OCI-M1 (cell line): ENCODE measurements at regions not wholly inside any gene's neighbourhood (a gene's known extent, or its start where the extent isn't known, plus 50 kb on each side); places are given as distances from the start of the nearest gene placed in this dataset.

Source experiments
- DNase-seq: peaks from one replicate; lab custom pipeline; 2025; lab: John Stamatoyannopoulos, UW

DNA sequence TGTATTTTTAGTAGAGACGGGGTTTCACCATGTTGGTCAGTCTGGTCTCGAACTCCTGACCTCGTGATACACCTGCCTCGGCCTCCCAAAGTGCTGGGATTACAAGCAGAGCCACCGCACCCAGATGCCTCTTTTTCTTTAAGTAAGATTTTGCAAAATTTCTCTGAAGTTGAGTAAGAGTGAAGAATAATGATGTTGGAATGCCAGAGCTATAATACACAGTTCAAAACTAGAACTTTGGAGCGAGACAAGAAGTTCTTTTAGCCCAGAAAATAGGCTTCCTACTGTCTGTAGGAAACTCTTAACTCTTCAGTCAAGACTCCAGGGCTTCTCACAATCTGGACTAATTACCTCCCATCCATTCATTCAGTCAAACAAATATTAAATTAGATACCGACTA, 51.4 kb downstream of the MARCHF4 start:
- no peak for DNase-seq

DNA sequence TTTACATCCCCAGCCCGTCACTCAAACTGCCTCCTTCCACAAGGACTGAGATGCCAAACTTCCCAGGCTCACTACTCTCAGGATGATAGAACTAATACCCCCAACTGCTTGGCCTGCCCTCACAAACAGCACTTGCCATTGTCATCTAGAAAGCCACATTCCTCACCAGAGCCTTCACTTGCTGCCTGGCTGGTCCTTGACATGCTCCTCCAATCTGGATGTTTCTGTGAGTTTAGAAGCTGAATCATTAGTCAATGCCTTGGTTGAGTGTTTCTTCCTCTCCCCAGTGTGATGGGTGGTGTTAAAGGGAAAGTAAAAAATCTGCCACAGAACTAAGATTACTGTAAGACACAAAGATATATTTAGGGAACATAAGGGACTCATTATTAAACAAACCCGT, 52.5 kb downstream of the MARCHF4 start:
- DNase-seq, result no peak

DNA sequence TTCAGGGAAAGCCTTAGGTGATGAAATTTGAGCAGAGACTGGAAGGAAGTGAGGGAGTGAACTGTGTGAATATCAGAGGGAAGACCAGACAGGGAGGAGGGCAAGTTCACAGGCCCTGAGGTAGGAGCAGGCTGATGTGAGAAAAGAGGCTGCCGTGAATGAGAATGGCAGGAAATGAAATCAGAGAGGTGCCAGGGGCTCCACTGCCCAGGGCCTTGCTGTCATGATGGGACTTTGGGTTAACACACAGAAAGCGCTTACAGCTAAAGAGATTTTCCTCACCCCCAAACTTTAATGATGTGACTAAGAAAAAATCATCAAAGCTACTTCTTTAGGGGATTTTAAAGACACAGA, 53.8 kb downstream of the MARCHF4 start:
- DNase-seq, result no peak

DNA sequence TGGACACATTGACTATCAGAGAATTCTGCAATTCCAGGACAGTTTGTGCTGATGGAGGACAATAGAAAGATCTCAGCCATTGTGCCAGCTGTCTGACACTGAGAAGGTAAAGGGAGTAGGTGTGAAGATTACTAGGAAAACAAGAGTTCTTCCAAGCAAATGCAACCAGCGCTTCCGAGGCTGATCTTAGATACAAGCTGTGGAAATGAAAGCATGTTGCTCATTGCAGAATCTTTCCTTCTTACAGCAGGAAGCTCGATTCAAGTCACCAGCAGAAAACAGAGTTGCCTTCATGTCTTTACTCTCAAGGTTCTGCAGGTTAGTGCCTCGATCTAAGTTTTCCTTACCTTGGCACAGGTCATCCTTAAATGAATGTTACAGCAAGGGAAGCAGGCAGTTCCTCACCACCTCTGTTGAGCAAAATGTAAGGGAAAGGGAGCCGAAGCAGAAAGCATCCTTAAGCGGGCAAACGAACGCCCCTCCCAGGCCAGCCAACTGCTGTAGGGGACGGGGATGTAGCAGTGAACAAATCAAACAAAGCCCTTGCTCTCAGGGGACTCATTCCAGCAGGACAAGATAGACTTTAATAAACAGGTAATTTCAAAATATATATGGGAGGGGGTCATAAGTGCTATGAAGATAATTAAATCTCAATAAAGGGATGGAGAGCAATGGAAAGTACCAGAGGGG, 54.3 kb downstream of the MARCHF4 start:
- no peak for DNase-seq

DNA sequence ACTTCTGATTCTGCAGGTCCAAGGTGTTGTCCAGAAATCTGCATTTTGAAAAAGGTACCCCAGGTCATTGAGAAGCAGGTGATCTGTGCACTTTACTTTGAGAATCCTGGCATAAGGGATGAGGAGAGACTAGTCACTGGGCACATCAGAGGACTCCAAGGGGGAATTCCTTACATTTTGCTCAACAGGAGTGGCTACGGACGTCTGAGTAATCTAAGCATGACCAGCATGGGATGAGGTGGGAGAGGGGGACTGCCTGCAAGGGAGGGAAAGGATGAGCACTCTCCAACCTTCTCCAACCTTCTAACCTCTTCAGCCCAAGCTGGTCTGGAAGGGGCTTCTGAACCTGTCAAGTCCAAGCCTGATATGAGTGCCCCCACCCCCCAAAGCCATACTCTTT, 55.5 kb downstream of the MARCHF4 start:
- DNase-seq, result no peak

DNA sequence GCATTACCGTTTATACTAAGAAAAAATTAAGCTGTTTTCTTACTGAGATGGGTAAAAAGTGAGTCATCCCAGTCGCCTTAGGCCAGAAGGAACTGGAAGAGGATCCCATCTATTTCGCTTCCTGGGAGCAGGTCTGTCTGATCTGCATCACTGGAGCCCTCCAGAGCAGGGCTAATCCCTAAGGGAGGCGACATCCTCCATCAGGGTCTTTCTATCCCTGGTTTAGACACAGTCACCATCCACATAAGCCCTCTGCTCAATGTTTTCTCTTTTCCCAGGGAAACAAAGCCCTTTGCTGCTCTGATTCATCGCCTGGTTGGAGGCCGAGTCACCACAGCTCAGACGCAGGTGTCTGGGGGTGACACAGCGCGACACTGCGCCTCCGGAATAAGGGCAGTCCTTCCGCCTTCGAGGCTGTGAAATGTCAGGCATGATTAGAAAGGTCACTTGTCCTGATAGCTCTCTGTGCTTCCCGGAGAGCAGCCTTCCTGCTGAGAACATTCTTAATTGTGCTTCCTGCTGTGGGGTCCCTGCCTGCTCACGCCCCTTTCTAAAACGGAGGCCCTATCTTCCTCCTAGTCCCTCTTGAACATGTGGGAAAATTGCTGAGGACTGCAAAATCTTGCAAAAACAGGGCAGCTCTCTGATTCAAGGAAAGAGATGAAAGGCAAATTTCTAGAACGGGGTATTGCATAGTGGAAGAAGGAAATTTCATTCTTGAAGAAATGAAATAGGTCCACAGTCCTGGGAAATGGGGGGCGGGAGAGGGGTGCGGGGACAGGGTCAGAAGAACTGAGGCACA, 56.3 kb downstream of the MARCHF4 start:
- no peak for DNase-seq

DNA sequence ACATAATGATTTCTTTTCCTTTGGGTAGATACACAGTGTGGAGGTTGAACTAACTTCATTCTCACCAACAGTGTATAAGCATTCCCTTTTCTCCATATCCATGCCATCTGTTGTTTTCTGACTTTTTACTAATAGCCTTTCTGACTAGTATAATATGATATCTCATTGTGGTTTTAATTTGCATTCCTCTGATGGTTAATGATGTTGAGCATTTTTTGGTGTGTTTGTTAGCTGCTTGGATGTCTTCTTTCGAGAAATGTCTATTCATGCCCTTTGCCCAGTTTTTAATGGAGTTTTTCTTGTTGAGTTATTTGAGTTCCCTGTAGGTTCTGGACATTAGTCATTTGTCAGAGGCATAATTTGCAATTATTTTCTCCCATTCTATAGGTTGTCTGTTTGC, 59.8 kb downstream of the MARCHF4 start:
- DNase-seq, result no peak

DNA sequence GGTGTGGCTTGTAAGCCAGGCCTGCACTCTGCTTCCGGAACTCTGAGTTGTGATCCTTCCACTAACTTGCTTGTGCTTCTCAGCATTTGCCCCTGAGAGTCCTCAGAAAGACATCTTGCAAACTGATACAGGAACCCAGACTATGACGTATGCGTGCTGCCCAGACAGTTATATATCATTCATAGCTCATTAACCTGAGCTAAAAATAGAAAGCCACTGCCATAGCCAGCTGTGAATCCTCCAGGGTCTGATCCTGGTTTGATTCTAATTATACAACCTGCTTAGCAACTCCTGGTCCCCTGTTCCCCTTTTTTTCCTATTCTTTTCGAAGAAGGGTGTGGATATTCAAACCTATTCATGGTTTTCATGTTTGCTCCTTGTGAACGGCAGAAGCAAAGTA, 63.7 kb downstream of the MARCHF4 start:
- DNase-seq, result peak; percentile 22

DNA sequence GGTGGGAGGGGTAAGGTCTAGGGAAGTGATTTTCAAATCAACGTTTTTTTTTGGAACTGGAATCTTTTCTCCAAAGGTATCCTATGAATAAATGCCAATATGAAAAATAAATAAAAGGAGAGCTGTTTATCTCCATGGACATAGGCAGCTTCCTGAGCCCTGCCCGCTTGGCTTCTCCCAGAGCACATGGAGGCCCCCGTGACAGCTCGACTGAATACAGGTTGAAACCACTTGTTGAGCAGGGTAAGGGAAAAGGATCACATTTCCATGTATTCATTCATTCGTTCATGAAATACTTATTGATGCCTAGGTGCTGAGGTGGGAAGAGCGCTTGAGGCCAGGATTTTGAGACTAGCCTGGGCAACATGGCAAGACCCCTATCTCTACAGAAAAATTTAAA, 64.8 kb downstream of the MARCHF4 start:
- DNase-seq, result no peak

DNA sequence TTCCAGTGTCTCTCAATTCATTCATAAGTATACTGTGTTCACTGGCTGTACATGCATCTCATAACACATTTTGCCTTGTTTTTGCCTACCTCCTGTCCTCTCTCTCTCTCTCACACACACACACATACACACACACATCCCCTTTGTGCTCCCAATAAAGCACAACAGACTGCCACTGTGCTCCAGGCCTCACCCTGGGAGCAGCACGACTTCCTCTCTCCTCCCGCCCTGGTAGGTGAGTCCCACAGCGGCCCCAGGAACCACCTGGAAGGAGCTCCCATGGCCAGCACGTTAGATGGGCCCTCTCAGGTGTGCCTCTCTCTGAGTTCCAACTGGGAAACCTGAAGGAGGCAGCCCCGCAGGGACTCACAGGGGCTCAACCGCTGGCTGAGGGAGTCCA, 65.4 kb downstream of the MARCHF4 start:
- no peak for DNase-seq

DNA sequence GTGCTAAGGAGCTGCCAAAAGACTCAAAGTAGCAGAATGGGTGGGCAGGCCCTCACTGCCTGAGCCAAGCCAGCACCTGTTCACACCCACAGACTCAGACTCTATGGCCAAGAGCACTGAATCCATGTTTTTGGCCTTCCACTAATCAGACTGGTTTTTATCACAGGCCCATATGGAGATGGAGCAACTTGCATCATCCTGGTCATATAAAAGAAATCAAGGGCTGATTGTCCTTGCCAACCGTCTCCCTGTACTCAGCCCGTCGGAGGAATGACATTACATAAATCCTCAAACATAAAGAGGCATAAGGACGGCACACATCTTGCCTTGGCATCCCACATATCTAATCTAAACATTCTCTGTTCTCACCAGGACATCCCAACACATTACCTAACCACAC, 66.7 kb downstream of the MARCHF4 start:
- no peak for DNase-seq

DNA sequence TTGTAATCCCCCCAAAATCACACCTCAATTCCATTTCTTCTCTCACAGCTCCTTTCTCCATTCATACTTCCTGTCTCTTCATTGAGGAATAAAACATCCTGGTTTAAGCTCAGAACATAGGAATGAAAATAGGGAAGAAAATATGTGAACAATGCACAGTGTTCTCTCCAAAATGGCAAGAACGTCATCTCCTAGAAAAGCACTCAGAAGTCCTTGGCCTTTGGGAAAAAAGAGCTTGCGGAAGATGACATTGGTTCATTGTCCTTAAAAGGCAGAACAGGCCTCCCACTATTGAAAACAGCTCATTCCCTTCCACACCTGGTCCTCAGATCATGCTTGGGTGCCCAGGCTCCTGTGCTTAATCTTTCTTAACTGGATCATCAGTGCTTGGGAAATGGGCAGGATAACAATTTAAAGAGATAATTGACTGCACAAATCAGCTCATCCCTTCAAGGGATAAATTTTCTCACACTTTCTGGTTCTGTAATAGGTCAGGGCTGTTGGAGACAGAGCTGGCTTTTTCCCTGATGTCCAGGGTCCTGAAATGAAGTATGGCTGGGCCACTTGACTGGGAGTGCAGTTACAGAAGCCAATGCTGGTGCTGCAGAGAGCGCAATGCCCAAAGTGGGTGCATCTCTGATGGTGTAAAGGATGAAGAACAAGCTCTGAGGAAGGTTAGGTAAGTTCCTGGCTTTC, 69.2 kb downstream of the MARCHF4 start:
- DNase-seq, result no peak

DNA sequence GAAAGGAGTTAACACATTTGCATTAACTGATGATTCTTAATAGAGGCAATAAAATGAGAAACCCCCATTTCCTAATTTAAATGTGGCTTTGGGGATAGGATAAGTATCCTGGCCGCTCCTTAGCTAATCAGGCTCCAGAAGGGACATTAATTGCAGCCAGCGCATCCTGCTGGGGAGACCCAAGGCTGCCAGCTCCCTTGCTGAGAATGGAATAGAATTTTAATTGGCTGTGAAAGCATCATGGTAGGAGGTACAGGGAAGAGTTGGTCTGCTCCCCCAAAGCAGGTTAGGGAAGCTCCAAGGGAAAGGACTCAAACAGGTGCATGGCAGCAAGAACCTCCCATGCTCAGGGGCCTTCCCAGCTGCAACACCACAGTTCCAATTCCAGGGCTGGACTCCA, 71.4 kb downstream of the MARCHF4 start:
- DNase-seq, result no peak

DNA sequence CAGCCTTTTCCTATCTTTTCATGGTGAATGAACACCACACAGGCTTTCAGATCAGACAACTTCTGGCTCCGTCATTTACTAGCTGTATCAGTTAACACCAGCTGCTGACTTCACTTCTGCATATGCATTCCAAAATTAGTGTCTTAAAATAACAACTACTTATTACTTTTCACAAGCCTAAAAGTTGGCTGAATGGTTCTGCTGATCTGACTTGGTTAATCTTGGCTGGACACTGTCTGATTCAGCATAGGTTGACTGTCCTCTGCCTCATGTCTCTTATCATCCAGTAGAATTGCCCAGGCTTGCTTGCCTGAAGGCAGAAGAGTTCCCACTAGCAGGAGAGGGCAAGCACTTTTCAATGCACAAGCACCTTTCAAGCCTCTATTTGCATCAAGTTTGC, 72.7 kb downstream of the MARCHF4 start:
- DNase-seq, result peak; percentile 75

DNA sequence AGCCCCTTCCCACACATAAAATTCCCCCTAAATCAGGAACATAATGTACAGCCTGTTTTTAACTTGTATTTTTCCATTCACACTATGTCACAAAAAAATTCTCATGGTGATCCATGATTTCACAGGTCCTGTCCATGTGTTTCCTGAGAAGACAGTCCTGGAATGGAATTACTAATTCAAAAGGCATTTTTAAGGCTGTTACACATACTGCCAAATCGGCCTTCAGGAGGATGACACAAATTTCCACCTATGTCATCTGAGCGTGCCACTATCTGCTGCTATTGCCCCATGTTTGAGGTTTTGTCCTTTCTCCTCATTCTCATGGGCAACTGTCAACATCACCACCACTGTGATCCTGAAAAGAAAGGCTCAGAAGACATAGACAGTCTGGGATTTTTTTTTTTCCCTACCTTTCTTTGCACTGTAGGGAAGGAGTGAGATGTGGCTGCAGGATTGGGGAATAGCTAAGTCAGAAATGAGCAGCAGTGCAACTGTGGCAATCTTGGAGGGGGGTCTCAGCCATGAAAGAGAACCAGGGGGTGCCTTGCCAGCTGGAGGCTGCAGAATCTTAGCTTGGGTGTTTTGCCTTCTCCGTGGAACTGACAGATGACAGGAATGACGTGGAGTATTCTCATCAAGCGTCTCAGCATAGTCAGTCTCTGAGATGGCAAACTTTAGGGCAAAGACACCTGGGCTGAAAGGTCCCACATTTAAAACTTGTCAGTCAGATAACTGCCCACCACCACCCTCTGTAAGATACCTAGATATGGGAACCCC, 73.4 kb downstream of the MARCHF4 start:
- DNase-seq, result no peak

DNA sequence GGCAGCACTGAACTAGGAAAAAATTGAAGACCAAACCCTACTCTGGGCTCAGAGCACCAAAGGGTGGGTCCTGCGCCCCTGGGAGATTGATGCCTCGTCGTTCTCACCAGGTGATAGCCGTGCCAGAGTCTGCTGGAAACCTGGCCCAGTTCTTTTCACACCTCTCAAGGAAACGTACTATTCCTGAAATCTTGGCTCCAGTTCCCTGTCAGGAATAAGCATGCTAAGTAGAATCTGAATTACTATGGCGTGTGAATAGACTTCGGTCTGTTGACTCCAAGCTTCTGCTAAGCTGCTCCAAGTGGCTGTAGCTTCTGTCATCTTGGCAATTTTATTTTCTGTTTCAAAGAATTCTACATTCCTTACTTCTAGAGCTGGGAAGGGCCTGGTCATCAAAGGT, 75.4 kb downstream of the MARCHF4 start:
- no peak for DNase-seq

DNA sequence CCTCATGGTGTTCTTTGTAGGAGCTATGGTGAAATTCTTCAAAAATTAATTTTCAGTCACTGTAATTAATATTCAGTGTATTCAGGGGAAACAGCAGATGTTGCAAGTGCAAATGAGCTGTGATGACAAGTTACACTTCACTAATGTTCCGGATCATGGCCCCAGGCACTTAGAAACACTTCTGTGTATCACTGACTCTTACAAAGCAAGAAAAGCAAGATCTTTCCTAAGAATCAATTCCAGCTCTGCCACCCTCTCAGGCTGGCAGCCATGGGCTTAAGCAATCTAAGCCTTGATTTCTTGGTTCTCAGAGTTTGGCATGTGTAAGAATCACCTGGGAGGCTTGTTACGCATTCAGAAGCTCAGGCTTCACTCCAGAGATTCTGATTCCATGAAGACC, 78.0 kb downstream of the MARCHF4 start:
- DNase-seq, result no peak

DNA sequence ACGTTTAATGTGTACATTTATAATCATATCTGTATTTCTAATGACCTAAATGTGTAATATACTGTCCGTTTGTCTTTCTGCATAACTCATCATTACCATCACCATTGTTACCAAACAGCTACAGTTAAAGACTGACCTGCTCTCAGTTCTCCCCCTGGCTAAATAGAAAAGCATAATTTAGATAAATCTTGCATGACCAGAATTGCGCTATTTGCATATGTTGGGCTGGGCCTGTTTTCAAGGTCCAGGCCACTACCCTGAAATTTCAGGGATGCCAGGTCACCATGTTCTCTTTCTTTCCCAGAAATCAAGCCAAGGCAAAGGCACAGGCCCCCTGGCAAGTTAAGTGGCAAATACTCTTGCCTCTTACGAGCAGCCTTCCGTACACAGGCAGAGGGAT, 78.4 kb downstream of the MARCHF4 start:
- DNase-seq, result no peak

DNA sequence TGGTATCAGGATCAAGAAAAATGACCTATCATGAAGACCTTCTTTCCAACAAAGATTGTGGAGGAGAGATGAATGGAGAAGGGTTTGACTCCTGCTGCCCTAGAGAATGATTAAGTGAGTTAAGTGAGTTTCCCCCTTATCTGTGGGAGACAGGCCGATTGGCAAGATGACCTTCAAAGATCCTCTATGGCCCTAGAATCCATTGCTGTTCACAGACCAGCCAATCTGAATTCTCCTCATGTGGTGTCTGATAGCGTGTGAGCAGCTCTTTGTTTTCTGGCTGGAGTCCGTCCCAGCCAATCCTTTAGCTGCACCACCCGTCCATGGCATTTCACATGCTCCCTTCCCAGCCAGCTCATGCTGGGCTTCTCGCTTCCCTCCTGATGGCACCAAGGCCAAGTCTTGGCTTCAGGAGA, 79.4 kb downstream of the MARCHF4 start:
- DNase-seq, result peak; percentile 73

DNA sequence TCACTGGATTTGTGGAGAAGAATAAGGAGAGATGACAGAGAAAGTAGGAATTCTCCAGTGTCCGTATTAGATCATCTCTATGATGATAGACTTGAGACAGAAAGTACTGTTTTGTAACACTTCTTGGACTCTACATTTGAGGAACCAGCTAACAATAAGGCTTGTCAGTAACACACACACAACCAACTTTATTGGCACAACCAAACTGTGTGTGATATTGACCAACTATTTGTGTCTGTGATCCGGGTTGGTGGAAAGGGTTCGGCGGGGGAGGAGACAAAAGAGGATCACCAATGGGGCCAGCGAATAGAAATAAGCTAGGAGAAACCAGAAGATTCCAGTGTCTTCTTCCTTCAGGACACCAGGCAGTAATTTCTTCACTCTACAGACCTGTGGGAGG, 79.8 kb downstream of the MARCHF4 start:
- peak; percentile 56 for DNase-seq

DNA sequence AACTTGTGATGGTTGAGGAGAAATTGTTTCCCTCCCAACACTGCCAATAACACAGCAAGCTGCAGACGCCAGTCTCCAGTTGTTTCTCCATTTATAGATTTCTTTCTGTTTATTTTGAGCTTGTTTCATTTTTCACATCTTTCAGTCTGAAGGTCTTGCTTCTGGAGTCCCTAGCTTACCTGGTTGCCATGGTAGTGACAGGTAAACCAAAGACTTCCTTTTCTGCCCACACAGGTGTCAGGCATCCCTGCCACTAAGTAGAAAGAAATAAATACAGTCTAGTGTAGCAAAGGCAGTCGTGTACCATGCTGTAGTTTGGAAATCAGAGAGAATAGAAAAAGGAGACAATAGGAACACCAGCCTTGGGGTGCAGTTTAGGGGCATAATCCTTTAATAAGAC, 82.8 kb downstream of the MARCHF4 start:
- no peak for DNase-seq

DNA sequence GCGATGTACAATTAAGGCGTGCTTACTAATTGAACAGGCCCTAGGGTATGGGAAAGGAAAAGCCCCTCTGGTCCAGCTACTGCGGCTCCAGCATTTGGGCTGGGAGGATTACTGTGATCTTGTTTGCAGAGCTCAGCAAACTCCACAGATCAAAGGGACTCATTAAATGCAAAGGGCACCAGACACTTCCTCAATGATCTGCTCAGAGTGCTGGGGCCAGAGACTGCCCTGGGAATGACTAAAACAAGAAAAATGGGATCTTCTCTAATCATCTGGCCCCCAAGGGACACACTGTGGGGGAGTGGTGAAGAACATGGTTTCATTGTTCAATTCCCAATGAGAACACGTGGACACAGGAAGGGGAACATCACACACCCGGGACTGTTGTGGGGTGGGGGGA, 85.0 kb downstream of the MARCHF4 start:
- no peak for DNase-seq
